NB4 (cell line): ENCODE measurements at regions not wholly inside any gene's neighbourhood (a gene's known extent, or its start where the extent isn't known, plus 50 kb on each side); places are given as distances from the start of the nearest gene placed in this dataset.

Source experiments
- CTCF ChIP-seq: IDR thresholded peaks from one replicate; pipeline ENCODE4 v1.5.1; 2012; ENCODE audit warnings: low read depth, low read length
- MYC ChIP-seq: IDR thresholded peaks from 2 replicates; pipeline ENCODE4 v1.6.1; 2011; ENCODE audit warnings: low read depth, low read length

DNA sequence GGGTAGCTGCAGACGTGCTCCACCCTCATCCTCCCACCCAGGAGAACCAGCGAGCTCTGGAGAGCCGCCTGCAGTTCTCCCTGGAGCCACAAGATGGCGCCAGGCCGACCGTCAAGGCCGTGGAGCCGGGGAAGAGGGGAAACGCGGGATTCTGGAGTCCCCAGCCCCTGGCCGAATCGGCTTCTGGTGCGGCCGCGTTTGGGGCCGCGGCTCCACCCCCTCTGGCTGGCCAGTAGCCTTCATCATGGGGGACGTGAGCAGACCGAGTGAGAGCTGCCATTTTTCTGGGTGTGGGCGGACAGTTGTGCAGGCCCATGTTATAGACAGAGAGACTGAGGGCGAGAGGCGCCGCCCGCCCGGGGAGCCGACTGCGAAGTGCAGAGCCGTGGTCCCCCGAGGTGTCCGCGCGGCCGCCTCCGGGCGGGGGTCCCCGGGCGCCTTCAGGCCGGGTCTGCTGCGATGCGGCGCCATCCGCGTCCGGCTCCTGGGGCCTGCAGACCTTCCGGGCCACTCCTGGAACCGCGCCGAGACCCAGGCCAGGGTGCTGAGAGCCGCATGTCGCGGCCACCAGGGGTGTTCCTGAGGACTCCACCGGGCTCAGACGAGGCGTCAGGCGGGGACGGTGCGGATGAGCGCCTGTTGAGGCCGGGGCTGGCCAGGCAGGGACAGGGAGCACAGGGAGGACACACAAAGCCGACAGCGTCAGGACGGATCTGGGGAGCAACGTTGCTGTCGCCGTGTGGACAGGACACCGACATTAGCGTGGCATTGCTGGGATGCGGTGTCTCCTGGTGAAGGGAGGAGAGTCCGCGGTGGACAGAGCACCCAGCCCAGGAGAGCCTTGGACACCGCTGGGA lies 418.2 kb upstream of the HS6ST1 start:
- TF ChIP-seq CTCF (peak; percentile 98), MYC (0 out of 2 replicates have a peak, but pooled peaks have one; percentile 22)
